EL (cell line): ENCODE measurements at regions not wholly inside any gene's neighbourhood (a gene's known extent, or its start where the extent isn't known, plus 50 kb on each side); places are given as distances from the start of the nearest gene placed in this dataset.
"Not testable (repeated sequence)": the region's sequence is repeated elsewhere in the genome, so short reads cannot be mapped to it uniquely, and the experiment has no call there.

Experiments used
- DNase-seq: peaks from one replicate; pipeline ENCODE4 v3.0.0-alpha.2; 2016

DNA sequence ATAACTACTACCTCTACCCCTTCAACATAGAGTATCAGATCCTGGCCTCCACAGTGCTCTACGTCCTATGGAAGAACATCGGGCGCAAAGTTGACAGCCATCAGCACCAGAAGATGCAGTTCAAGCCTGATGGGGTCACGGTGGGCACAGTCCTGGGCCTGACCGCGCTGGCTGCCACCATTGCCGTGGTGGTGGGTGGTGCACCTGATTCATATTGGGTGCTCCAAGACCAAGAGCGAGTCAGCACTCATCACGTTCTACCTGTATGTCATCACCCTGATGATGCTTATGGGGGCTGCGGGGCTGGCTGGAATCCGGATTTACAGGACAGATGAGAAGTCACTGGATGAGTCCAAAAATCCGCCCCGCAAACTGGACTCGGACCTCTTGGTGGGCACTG, 846.4 kb downstream of the RPIA start:
- not testable (repeated sequence) for DNase-seq

DNA sequence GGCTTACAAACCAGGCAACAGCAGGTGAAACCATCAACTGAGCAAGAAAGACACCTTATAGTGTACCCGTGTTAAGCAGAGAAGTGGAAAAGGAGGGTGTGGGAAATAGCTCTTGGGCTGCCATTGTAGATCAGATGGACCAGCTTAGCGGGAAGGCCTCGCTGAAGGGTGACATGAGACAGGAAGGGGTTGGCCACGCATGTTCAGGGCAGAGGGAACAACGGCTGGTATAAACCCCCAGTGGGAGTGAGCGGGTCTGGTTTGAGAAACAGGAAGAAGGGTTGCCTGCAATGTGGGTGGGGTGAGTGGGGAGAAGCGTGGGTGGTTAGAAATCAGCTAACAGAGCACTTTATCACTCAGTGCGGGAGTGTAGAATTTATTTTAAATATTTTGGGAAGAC, 852.6 kb downstream of the RPIA start:
- DNase-seq: not testable (repeated sequence)

DNA sequence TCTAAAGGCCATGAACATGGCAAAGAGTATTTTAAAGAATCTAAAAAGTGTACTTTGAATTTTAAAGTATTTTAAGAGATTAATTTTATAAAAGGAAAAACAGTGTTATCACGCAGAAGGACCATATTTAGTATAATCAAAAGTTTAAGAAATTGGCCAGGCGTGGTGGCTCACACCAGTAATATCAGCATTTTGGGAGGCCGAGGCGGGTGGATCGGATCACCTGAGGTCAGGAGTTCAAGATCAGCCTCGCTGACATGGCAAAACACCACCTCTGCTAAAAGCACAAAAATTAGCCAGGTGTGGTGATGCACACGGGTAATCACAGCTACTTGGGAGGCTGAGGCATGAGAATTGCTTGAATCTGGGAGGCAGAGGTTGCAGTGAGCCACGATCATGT, 887.7 kb downstream of the RPIA start:
- DNase-seq: not testable (repeated sequence)

DNA sequence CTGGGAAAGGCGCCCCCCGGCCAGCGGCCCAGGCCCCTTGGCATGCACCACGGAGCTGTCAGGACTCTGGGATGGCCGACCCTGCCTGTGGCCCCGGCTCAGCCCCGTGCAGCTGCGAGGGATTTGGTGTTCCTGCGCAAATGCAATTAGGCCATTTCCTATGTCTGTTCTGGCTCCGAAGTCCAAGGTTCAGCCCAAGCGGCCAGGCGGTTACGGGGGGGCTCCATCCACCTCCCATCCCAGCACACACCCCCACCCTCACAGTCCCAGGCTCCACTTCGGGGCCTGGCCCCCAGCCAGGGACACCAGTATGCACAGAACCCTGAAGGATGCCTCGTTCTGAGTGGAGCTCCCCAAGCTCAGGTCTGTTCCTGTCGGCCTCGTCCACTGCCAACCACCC, 891.3 kb downstream of the RPIA start:
- not testable (repeated sequence) for DNase-seq

DNA sequence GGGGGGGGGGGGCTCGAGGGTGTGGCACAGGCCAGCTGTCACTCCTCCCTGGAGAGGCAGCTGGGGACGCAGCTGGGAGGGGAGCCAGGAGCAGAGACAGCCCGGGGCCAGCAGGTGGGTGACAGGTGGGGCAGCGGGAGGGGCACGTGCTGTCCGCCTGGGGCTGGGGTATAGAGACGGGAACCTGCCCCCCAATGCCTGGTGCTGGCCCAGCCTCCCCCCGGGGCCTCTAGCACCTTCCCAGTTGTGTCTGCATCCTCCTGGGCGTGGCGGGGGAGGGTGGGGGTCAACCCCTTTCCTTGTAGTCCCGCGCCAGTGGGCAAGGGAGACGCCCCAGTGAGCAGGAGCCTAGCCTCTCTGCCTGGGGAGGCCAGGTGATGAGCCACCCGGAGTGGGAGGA, 892.6 kb downstream of the RPIA start:
- DNase-seq: not testable (repeated sequence)

DNA sequence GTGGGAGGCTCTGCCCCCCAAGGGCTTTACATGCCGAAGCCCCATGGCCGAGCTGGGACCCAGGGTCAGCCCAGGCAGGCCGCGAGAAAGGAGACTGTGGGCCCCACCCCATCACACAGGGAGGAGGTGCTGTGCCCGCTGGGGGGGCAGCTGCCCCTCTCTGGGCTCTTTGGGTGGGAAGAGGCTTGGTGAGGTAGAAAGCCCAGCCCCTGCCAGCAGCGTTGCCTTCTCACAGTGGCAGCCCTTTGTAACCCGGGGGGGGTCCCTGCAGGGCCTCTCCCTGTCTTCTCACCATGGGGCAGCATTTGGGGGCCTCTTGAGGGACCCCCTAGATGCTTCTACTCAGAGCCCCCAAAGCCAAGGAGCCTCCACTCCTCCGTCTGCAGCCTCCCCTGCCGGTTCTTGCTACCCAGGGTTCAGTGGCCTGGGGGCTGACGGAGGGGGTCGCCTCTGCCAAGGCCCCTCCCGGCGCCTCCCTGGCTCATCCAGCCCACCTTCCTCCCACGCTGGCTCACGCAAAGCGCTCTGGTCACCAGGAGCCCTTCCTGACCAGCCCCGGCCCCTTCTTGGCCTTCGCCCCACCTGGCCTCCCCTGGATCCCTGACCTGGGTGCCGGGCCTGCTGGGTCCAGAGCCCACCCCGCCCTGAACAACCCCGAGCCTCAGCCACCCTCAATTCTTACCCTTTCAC, 893.5 kb downstream of the RPIA start:
- DNase-seq: not testable (repeated sequence)

DNA sequence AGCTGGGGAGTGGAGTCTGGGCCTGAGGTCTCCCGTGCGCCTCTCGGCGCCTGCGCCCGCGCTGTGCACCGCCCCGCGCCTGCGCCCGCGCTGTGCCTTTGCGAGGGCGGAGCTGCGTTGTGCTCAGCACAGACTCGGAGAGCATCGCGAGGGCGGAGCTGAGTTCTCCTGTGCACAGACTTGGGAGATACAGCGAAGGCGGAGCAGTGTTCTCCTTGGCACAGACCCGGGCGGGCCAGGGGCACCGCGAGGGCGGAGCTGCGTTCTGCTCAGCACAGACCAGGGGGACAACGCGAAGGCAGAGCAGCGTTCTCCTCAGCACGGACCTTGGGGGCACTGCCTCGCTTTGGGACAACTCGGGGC, 894.1 kb downstream of the RPIA start:
- DNase-seq: peak; percentile 53

DNA sequence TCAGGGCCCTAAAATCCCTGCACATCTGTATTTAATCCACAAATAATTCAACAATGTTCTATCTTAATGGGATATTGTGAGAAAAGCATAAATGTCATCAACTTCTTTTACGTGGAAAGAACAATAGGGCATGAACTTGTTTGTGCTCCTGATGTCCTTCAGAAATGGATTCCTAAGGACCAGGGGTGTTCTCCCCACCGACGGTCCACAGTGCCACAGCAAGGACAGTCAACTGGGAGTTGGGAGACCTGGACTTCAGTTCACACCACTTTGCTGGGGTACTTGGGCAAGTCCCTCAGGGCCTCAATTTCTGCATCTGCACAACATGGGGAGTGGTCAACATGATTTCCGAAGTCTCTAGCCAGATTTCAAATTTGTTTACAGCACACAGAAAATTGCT, 908.4 kb downstream of the RPIA start:
- not testable (repeated sequence) for DNase-seq

DNA sequence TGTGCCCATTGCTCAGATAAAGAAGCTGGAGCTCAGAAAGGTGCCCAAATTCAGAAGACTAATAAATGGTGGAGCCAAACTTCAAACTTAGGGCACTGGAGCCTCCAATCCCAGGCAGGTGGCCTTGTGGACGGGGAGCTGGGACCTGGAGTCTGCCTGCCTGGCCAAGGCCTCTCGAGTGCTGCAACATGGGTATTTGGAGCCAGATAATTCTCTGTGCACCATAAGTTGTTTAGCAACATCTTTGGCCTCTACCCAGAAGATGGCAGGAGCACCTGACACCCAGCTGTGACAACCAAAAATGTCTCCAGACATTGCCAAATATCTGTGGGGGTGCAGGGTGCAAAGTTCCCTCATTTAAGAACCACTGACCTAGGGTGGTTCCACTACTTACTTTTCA, 915.0 kb downstream of the RPIA start:
- DNase-seq: not testable (repeated sequence)

DNA sequence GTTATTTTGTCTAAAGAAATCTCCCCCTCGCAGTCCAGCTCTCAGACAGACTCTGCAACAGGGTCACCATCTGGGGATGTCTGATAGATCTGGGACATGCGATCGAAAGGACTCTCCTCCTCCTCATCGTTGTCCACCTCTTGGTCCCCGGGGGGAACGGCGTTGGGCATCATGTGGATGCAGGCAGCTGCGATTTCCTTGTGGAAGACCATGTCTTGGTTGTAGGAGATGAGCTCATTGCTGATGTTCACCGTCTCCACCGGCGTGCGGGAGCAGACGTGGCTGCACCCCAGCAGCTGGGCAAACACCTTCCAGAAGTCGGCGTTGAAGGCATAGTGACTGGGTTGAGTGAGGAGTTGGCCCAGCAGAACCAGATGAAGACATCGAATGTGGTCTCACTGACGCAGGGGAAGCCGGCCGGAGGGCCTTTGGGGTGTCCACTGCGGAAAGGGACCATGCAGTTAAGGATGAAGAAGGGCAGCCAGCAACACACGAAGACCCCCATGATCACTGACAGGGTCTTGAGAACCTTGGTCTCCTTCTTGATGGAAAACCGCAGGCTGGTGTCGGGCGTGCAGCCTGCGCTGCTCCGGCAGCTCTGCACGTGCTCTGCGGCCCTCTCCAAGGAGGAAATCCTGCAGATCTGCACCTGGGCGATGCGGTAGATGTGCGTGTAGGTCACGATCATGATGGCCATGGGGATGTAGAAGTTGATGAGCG, 918.9 kb downstream of the RPIA start:
- not testable (repeated sequence) for DNase-seq

DNA sequence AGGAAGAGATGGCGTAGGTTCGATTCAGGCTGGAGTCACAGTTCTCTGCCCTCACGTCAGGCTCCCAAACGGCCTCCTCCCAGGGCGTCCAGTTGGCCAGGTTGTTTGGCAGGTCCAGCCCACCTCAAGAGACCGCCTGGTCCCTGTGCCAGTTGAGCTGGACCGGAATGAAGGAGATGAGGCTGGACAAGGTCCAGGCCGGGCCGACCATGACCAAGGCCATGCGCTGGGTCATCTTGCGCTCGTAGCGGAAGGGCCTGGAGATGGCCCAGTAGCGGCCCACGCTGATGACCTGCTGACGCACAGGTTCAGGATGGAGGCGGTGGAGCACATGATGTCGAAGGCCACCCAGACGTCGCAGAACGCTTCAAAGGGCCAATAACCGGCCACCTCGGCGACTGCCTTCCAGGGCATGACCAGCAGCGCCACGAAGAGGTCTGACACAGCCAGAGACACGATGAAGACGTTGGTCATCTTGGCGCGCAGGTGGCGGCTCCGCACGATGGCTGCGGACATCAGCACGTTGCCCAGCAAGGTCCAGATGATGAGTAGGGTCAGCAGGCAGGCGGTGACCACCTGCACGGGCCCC, 919.5 kb downstream of the RPIA start:
- not testable (repeated sequence) for DNase-seq

DNA sequence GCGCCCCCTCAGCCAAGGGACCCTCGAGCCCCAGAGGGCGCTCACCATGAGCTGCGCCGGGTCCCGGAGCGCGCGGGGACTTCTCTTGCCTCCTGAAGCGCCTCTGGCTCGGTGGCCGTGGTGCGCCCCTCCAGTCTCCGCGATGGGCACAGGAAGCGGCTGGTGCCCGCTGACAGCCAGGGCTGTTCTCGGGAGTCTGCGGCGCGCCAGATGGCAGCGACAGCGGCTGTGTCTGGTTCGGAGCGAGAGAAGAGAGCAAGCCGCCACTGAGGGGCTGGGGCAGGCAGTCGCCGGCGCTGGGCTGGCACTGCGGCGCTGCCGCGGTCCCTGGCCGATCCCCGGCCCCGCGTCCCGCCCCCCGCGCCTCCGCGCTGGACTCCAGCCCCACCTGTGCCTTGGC, 920.2 kb downstream of the RPIA start:
- DNase-seq: not testable (repeated sequence)

DNA sequence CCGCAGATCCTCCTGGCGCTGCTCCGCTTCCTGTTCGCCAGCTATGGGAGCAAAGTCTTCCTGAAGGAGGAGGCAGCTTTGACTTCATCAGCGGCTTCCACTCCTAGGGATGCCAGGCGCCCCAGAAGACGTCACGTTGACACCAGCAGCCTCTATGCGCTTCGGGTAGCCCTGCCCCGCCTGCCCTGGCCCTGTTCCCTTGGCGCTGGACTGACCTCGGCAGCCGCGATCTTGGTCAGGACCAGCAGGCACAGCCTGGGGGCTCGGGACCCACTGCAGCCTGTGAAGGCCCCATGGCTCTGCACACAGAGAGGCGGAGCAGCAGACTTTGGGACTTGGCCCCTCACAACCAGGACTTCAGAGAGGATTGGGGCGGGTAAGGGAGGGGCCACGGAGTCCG, 957.8 kb downstream of the RPIA start:
- not testable (repeated sequence) for DNase-seq

DNA sequence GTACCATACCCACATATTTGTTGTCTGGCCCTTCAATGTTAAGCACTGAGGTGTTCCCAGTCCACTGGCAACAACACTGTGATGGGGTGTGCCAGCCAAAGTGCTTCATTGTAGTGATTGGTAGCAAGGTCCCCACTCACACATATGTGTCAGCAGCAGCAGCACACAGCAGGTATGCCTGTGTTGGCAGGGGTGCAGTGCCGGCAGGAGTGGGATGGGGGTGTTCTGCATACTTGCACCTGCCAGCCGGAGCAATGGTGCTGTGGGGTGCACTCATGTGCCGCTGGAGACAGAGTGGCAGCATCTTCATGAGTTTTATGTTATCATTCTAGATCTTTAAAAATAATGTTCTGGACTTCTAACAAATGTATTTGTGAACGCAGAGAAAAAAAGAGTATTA, 987.8 kb downstream of the RPIA start:
- DNase-seq: not testable (repeated sequence)
